ENCODE measurements at regions not wholly inside any gene's neighbourhood (a gene's known extent, or its start where the extent isn't known, plus 50 kb on each side); places are given as distances from the start of the nearest gene placed in this dataset.

DNA sequence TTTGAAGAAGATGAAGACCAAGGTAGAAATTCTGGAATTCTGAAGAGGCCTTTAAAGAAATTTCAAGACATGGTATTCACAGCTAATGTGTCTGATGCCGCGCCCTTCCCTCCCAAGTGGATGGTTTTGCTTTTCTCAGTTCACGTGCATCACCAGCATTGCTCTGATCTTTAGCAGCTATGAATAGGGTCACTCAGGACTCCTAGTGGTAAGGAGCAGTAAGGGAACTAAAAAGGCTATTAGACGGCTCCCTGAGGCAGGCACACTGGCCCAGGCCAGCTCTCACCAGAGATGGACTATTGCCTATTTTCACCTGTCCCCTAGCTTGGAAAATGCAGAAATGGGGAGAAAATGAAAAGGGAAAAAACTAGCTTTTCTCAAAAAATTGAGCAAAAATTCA lies 447.5 kb upstream of the RASGEF1B start:
- no peaks in the 10 kb centered on the region for H3K4me1 Mint-ChIP-seq (ENCODE audit: low read depth)
- no peak overlapping the region for H3K27ac Mint-ChIP-seq (ENCODE audit: unreplicated experiment)
- no peak overlapping the region for H3K4me3 Mint-ChIP-seq (ENCODE audit: unreplicated experiment)
- H3K36me3 Mint-ChIP-seq (ENCODE audit: low read depth) = no peaks in the 10 kb centered on the region
- peaks cover 16% of the 10 kb centered on the region for H3K27me3 Mint-ChIP-seq (ENCODE audit: low read depth)
- H3K9me3 Mint-ChIP-seq (ENCODE audit: low read depth) = no peaks in the 10 kb centered on the region
- TF ChIP-seq, protein P1, sequence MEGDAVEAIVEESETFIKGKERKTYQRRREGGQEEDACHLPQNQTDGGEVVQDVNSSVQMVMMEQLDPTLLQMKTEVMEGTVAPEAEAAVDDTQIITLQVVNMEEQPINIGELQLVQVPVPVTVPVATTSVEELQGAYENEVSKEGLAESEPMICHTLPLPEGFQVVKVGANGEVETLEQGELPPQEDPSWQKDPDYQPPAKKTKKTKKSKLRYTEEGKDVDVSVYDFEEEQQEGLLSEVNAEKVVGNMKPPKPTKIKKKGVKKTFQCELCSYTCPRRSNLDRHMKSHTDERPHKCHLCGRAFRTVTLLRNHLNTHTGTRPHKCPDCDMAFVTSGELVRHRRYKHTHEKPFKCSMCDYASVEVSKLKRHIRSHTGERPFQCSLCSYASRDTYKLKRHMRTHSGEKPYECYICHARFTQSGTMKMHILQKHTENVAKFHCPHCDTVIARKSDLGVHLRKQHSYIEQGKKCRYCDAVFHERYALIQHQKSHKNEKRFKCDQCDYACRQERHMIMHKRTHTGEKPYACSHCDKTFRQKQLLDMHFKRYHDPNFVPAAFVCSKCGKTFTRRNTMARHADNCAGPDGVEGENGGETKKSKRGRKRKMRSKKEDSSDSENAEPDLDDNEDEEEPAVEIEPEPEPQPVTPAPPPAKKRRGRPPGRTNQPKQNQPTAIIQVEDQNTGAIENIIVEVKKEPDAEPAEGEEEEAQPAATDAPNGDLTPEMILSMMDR (IDR thresholded peaks at IDR 0.05) = peak; percentile 41
- no peak for DNase-seq (ENCODE audit: low spot score)

- Mint-ChIP-seq H3K4me1 (ENCODE audit: low read depth) (no peaks in the 10 kb centered on the region), H3K27me3 (ENCODE audit: low read depth) (peaks cover 13% of the 10 kb centered on the region), H3K4me3 (ENCODE audit: unreplicated experiment) (no peak overlapping the region), H3K9me3 (ENCODE audit: low read depth) (no peaks in the 10 kb centered on the region), H3K36me3 (ENCODE audit: low read depth) (no peaks in the 10 kb centered on the region), H3K27ac (ENCODE audit: unreplicated experiment) (no peak overlapping the region)
- DNase-seq (ENCODE audit: low spot score) = no peak
- TF ChIP-seq, protein P1 (IDR thresholded peaks at IDR 0.05) = no peak
Observed at GRCh38 chr4:81915430-81915829, 443.7 kb upstream of the RASGEF1B start.

DNA sequence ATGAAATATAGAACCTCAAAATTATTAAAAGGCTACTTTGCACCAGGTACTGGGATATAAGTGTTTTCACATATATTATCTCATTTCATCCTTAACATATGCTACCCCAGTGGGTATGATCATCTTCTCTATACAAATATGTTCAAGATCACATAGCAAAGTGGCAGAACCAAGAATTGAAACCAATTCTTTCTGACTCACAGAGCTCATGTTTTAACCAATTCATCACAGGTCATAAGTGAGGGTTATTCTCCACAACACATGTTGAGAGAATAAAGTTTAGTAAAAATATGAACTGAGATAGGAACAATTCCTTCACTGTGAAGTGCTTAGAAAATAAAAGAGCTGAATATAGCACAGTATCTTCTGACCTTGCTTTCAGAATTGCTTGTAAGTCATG lies 442.9 kb upstream of the RASGEF1B start:
- Mint-ChIP-seq H3K4me3 (ENCODE audit: unreplicated experiment) (no peak overlapping the region), H3K9me3 (ENCODE audit: low read depth) (no peaks in the 10 kb centered on the region), H3K36me3 (ENCODE audit: low read depth) (no peaks in the 10 kb centered on the region), H3K4me1 (ENCODE audit: low read depth) (no peaks in the 10 kb centered on the region), H3K27me3 (ENCODE audit: low read depth) (peaks cover 13% of the 10 kb centered on the region), H3K27ac (ENCODE audit: unreplicated experiment) (no peak overlapping the region)
- TF ChIP-seq, protein P1 (IDR thresholded peaks at IDR 0.05) = no peak
- DNase-seq (ENCODE audit: low spot score) = no peak

- Mint-ChIP-seq H3K27me3 (ENCODE audit: low read depth) (peaks cover 16% of the 10 kb centered on the region), H3K36me3 (ENCODE audit: low read depth) (no peaks in the 10 kb centered on the region), H3K27ac (ENCODE audit: unreplicated experiment) (no peak overlapping the region)
Observed at GRCh38 chr4:81913427-81913879, 441.7 kb upstream of the RASGEF1B start.

GRCh38 chr4:81912376-81913030 lies 440.8 kb upstream of the RASGEF1B start:
- no peaks in the 10 kb centered on the region for H3K9me3 Mint-ChIP-seq (ENCODE audit: low read depth)
- TF ChIP-seq, protein P1 (IDR thresholded peaks at IDR 0.05) = no peak
- peaks cover 16% of the 10 kb centered on the region for H3K27me3 Mint-ChIP-seq (ENCODE audit: low read depth)
- no peaks in the 10 kb centered on the region for H3K36me3 Mint-ChIP-seq (ENCODE audit: low read depth)
- DNase-seq (ENCODE audit: low spot score) = no peak
- no peaks in the 10 kb centered on the region for H3K4me1 Mint-ChIP-seq (ENCODE audit: low read depth)
- H3K4me3 Mint-ChIP-seq (ENCODE audit: unreplicated experiment) = no peak overlapping the region
- no peak overlapping the region for H3K27ac Mint-ChIP-seq (ENCODE audit: unreplicated experiment)

More at GRCh38 chr4:81913427-81913879, 441.7 kb upstream of the RASGEF1B start:
- Mint-ChIP-seq H3K4me1 (ENCODE audit: low read depth) (no peaks in the 10 kb centered on the region), H3K9me3 (ENCODE audit: low read depth) (no peaks in the 10 kb centered on the region), H3K4me3 (ENCODE audit: unreplicated experiment) (no peak overlapping the region)
- TF ChIP-seq, protein P1 (IDR thresholded peaks at IDR 0.05) = peak; percentile 74
- no peak for DNase-seq (ENCODE audit: low spot score)

All from chondrocyte (in vitro differentiated cells).